IMR-90 (cell line): ENCODE measurements at regions not wholly inside any gene's neighbourhood (a gene's known extent, or its start where the extent isn't known, plus 50 kb on each side); places are given as distances from the start of the nearest gene placed in this dataset.

Experiments
- ATAC-seq: fragments of 200-7000 bp; cut with Tn5 transposase; 2 replicates; pipeline ENCODE4 v1.9.1; 2020; ENCODE audit warnings: low read depth, mild to moderate bottlenecking, moderate library complexity
- BruUV-seq: library from RNA; stranded (reverse); fragments of 400-500 nt; replicated peaks from 2 replicates; lab custom pipeline; 2021; lab: Mats Ljungman, UMichigan
- CTCF ChIA-PET: fragments of 300-600 bp; formaldehyde crosslinking; extraction: SDS; loops from one replicate; lab custom pipeline; 2021; ENCODE audit warnings: antibody characterized with exemption; lab: Yijun Ruan, JAX
- POLR2A ChIA-PET: fragments of 300-600 bp; sonication (Branson Sonifier 250); formaldehyde crosslinking; loops from one replicate; lab custom pipeline; 2022; ENCODE audit warnings: antibody characterized with exemption; ENCODE audit not compliant: unreplicated experiment; lab: Charles Lee
- DNase-seq: peaks from one replicate; pipeline ENCODE4 v3.0.0; 2013
- H2AFZ ChIP-seq: replicated peaks from 2 replicates; pipeline ENCODE3; 2013; ENCODE audit warnings: low read length, mild to moderate bottlenecking; ENCODE audit not compliant: poor library complexity
- H2AK5ac ChIP-seq: 2 replicates; pipeline ENCODE4 v1.6.1; 2013; ENCODE audit warnings: low read depth, low read length, inconsistent platforms
- H2AK9ac ChIP-seq: replicated peaks from 2 replicates; pipeline ENCODE3; 2013; ENCODE audit warnings: mild to moderate bottlenecking, low read depth, low read length, moderate library complexity; ENCODE audit not compliant: poor library complexity
- H2BK120ac ChIP-seq: 2 replicates; pipeline ENCODE4 v1.6.1; 2013; ENCODE audit warnings: low read depth, low read length, inconsistent platforms
- H2BK15ac ChIP-seq: 3 replicates; pipeline ENCODE4 v1.6.1; 2013; ENCODE audit warnings: low read depth, low read length, inconsistent platforms
- H2BK20ac ChIP-seq: 2 replicates; pipeline ENCODE4 v1.6.1; 2013; ENCODE audit warnings: low read depth, mild to moderate bottlenecking, inconsistent platforms, low read length, moderate library complexity
- H2BK5ac ChIP-seq: 2 replicates; pipeline ENCODE4 v1.6.1; 2013; ENCODE audit warnings: mild to moderate bottlenecking, low read depth, low read length, inconsistent platforms; ENCODE audit not compliant: poor library complexity, severe bottlenecking
- H3K14ac ChIP-seq: replicated peaks from 2 replicates; pipeline ENCODE4 v1.6.1; 2013; ENCODE audit warnings: low read depth, low read length, inconsistent platforms
- H3K18ac ChIP-seq: 2 replicates; pipeline ENCODE4 v1.6.1; 2013; ENCODE audit warnings: low read depth, low read length, control low read depth
- H3K23ac ChIP-seq: 2 replicates; pipeline ENCODE4 v1.6.1; 2013; ENCODE audit warnings: low read depth, low read length, inconsistent platforms
- H3K27ac ChIP-seq: 2 replicates; pipeline ENCODE4 v1.5.1; 2013; ENCODE audit warnings: mild to moderate bottlenecking, control low read depth, low read length; ENCODE audit not compliant: insufficient read depth
- H3K27me3 ChIP-seq: 2 replicates; pipeline ENCODE4 v1.6.1; 2013; ENCODE audit warnings: low read length; ENCODE audit not compliant: control insufficient read depth, insufficient read depth
- H3K36me3 ChIP-seq: 2 replicates; pipeline ENCODE4 v1.6.1; 2013; ENCODE audit warnings: low read length, mixed read lengths; ENCODE audit not compliant: control insufficient read depth, insufficient read depth
- H3K4ac ChIP-seq: 2 replicates; pipeline ENCODE4 v1.6.1; 2013; ENCODE audit warnings: low read depth, low read length, inconsistent platforms
- H3K4me1 ChIP-seq: 2 replicates; pipeline ENCODE4 v1.6.1; 2013; ENCODE audit warnings: low read length, mixed read lengths; ENCODE audit not compliant: control insufficient read depth, insufficient read depth
- H3K4me2 ChIP-seq: 2 replicates; pipeline ENCODE4 v1.6.1; 2013; ENCODE audit warnings: low read depth, mild to moderate bottlenecking, control low read depth, low read length, moderate library complexity
- H3K4me3 ChIP-seq: 2 replicates; pipeline ENCODE4 v1.5.1; 2013; ENCODE audit warnings: low read depth, mild to moderate bottlenecking, control low read depth, low read length, moderate library complexity; ENCODE audit not compliant: insufficient read depth
- H3K56ac ChIP-seq: 2 replicates; pipeline ENCODE4 v1.6.1; 2013; ENCODE audit warnings: low read length, inconsistent platforms; ENCODE audit not compliant: insufficient read depth; ENCODE audit errors: extremely low read depth
- H3K79me1 ChIP-seq, 2 experiments: 2 replicates each; pipeline ENCODE4 v1.6.1; 2013; ENCODE audit warnings: low read length in 2 of 2, inconsistent platforms in 1 of 2, low read depth in 1 of 2
- H3K9ac ChIP-seq: 2 replicates; pipeline ENCODE4 v1.6.1; 2013; ENCODE audit warnings: low read depth, low read length, control low read depth
- H3K9me1 ChIP-seq: 2 replicates; pipeline ENCODE4 v1.6.1; 2013; ENCODE audit warnings: low read length, inconsistent platforms; ENCODE audit not compliant: insufficient read depth
- H3K9me3 ChIP-seq: 2 replicates; pipeline ENCODE4 v1.6.1; 2013; ENCODE audit warnings: low read length; ENCODE audit not compliant: control insufficient read depth, insufficient read depth
- H4K20me1 ChIP-seq: 2 replicates; pipeline ENCODE4 v1.6.1; 2013; ENCODE audit warnings: low read length, inconsistent platforms; ENCODE audit not compliant: insufficient read depth
- H4K5ac ChIP-seq: 2 replicates; pipeline ENCODE4 v1.6.1; 2013; ENCODE audit warnings: mild to moderate bottlenecking, low read depth, low read length, control low read depth
- H4K8ac ChIP-seq, 2 experiments: 2 replicates each; pipeline ENCODE4 v1.6.1; 2013; ENCODE audit warnings: low read depth in 2 of 2, low read length in 2 of 2, control low read depth in 1 of 2, inconsistent platforms in 1 of 2
- H4K91ac ChIP-seq: 2 replicates; pipeline ENCODE4 v1.6.1; 2013; ENCODE audit warnings: low read depth, low read length, inconsistent platforms; ENCODE audit not compliant: insufficient read depth
- BHLHE40 ChIP-seq: fragments of 150-350 bp; IDR thresholded peaks from 2 replicates; pipeline ENCODE4 v1.6.1; 2016; ENCODE audit warnings: mild to moderate bottlenecking, low read depth, low read length
- CEBPB ChIP-seq: IDR thresholded peaks from 2 replicates; pipeline ENCODE4 v1.6.1; 2012; ENCODE audit warnings: low read depth, low read length, improper control_type of control experiment
- CHD1 ChIP-seq: IDR thresholded peaks from 2 replicates; pipeline ENCODE4 v1.6.1; 2012; ENCODE audit warnings: low read depth, low read length, improper control_type of control experiment
- FOS ChIP-seq: fragments of 150-350 bp; IDR thresholded peaks from 2 replicates; pipeline ENCODE4 v1.6.1; 2016; ENCODE audit warnings: low read depth, low read length
- MAFK ChIP-seq: IDR thresholded peaks from 2 replicates; pipeline ENCODE4 v1.6.1; 2012; ENCODE audit warnings: low read depth, low read length, improper control_type of control experiment
- MAZ ChIP-seq: IDR thresholded peaks from 2 replicates; pipeline ENCODE4 v1.6.1; 2012; ENCODE audit warnings: low read depth, mild to moderate bottlenecking, low read length, improper control_type of control experiment, moderate library complexity, borderline replicate concordance
- MXI1 ChIP-seq: IDR thresholded peaks from 2 replicates; pipeline ENCODE4 v1.6.1; 2012; ENCODE audit warnings: low read depth, mild to moderate bottlenecking, low read length, moderate library complexity, borderline replicate concordance
- NFE2L2 ChIP-seq: fragments of 150-350 bp; IDR thresholded peaks from 2 replicates; pipeline ENCODE4 v1.6.1; 2016; ENCODE audit warnings: low read depth, mild to moderate bottlenecking, low read length
- POLR2A ChIP-seq: IDR thresholded peaks from 2 replicates; pipeline ENCODE4 v1.6.1; 2012; ENCODE audit warnings: mild to moderate bottlenecking, low read depth, low read length
- RAD21 ChIP-seq: IDR thresholded peaks from 2 replicates; pipeline ENCODE4 v1.6.1; 2012; ENCODE audit warnings: low read length, improper control_type of control experiment
- RCOR1 ChIP-seq: IDR thresholded peaks from 2 replicates; pipeline ENCODE4 v1.6.1; 2012; ENCODE audit warnings: mild to moderate bottlenecking, low read length, improper control_type of control experiment; ENCODE audit not compliant: insufficient replicate concordance
- RFX5 ChIP-seq: IDR thresholded peaks from 2 replicates; pipeline ENCODE4 v1.8.0; 2012; ENCODE audit warnings: low read depth, mild to moderate bottlenecking, low read length, moderate library complexity
- SMC3 ChIP-seq: fragments of 150-350 bp; IDR thresholded peaks from 2 replicates; pipeline ENCODE4 v1.6.1; 2016; ENCODE audit warnings: low read depth, mild to moderate bottlenecking, antibody characterized with exemption, low read length, moderate library complexity
- WGBS, 2 experiments: methylation state at CpG; one replicate each; pipeline versions ENCODE4 v1.1.5 to v1.1.7; 2013; ENCODE audit warnings: missing lambda C conversion rate in 2 of 2; ENCODE audit not compliant: insufficient read length in 1 of 2; ENCODE audit errors: extremely low coverage in 2 of 2; 5-methylcytosine and 5-hydroxymethylcytosine counted together
- dilution Hi-C: fragments of 300-500 bp; cut with HindIII; formaldehyde crosslinking; loops from one replicate; pipeline ENCODE4 v1.14.3; 2018; ENCODE audit warnings: low sequenced_read_pairs; ENCODE audit not compliant: unreplicated experiment
- in situ Hi-C: fragments of 300-500 bp; cut with MboI; formaldehyde crosslinking; loops from 3 replicates; pipeline ENCODE4 v1.14.3; 2019; ENCODE audit warnings: low sequenced_read_pairs, inconsistent platforms, mixed read lengths
- intact Hi-C: fragments of 100-400 bp; cut with micrococcal nuclease; formaldehyde crosslinking; loops from 2 replicates; pipeline ENCODE4 v1.10.0; 2022
- TF ChIP-seq, protein P1 (sequence below): fragments of 150-350 bp; IDR thresholded peaks from 2 replicates; pipeline ENCODE4 v1.6.1; 2016; ENCODE audit warnings: low read depth, mild to moderate bottlenecking, low read length, moderate library complexity, borderline replicate concordance
- TF ChIP-seq, protein P2 (sequence below): fragments of 150-350 bp; IDR thresholded peaks from 2 replicates; pipeline ENCODE4 v1.6.1; 2017; ENCODE audit warnings: mild to moderate bottlenecking, antibody characterized with exemption, low read length, low read depth
- TF ChIP-seq, protein P3 (sequence below): conservative IDR thresholded peaks from 2 replicates; pipeline ENCODE4 v1.5.1; 2012; ENCODE audit warnings: mild to moderate bottlenecking, low read depth, low read length, improper control_type of control experiment

DNA sequence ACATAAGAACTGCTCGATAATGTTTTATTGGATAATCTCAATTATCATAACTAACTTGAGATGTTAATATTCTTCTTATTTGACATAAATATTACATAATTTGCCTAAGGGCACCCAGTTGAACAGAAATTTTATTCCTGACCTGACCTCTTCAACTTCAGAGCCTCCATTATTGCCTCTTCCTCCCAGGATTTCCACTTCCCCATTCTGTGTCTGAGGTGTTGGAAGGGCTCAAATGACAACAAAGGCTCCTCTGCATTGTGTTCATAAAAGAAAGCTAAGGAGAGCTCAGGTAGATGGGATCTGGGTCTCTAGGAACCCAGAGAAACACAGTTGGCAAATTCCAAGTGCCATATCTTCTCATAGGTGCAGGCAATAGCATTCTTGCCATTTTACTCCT is 61.2 kb upstream of the ARHGAP20 start:
- in situ Hi-C loops: no loop called here
- no peak for ATAC-seq
- DNase-seq: no peak
- H3K27me3 ChIP-seq: no peaks in the 10 kb centered on the region
- intact Hi-C loops: no loop called here
- H4K8ac ChIP-seq: no peak overlapping the region
- H3K9me3 ChIP-seq: no peaks in the 10 kb centered on the region
- no peaks in the 10 kb centered on the region for H3K9me1 ChIP-seq
- H2AFZ ChIP-seq: no peak overlapping the region
- no peaks in the 10 kb centered on the region for H3K79me1 ChIP-seq
- H2BK5ac ChIP-seq: no peak overlapping the region
- no peak overlapping the region for H2AK9ac ChIP-seq
- POLR2A ChIA-PET: no interaction called here
- H2BK120ac ChIP-seq: no peak overlapping the region
- BruUV-seq: no TSS peak
- TF ChIP-seq RAD21 (no peak), FOS (no peak), CHD1 (no peak), MAZ (no peak), MXI1 (no peak), RCOR1 (no peak), MAFK (no peak), RFX5 (no peak), NFE2L2 (no peak), SMC3 (no peak), POLR2A (no peak), BHLHE40 (no peak), CEBPB (no peak)
- TF ChIP-seq, protein P1, sequence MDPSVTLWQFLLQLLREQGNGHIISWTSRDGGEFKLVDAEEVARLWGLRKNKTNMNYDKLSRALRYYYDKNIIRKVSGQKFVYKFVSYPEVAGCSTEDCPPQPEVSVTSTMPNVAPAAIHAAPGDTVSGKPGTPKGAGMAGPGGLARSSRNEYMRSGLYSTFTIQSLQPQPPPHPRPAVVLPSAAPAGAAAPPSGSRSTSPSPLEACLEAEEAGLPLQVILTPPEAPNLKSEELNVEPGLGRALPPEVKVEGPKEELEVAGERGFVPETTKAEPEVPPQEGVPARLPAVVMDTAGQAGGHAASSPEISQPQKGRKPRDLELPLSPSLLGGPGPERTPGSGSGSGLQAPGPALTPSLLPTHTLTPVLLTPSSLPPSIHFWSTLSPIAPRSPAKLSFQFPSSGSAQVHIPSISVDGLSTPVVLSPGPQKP: no peak
- TF ChIP-seq, protein P2, sequence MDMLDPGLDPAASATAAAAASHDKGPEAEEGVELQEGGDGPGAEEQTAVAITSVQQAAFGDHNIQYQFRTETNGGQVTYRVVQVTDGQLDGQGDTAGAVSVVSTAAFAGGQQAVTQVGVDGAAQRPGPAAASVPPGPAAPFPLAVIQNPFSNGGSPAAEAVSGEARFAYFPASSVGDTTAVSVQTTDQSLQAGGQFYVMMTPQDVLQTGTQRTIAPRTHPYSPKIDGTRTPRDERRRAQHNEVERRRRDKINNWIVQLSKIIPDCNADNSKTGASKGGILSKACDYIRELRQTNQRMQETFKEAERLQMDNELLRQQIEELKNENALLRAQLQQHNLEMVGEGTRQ: no peak
- TF ChIP-seq, protein P3, sequence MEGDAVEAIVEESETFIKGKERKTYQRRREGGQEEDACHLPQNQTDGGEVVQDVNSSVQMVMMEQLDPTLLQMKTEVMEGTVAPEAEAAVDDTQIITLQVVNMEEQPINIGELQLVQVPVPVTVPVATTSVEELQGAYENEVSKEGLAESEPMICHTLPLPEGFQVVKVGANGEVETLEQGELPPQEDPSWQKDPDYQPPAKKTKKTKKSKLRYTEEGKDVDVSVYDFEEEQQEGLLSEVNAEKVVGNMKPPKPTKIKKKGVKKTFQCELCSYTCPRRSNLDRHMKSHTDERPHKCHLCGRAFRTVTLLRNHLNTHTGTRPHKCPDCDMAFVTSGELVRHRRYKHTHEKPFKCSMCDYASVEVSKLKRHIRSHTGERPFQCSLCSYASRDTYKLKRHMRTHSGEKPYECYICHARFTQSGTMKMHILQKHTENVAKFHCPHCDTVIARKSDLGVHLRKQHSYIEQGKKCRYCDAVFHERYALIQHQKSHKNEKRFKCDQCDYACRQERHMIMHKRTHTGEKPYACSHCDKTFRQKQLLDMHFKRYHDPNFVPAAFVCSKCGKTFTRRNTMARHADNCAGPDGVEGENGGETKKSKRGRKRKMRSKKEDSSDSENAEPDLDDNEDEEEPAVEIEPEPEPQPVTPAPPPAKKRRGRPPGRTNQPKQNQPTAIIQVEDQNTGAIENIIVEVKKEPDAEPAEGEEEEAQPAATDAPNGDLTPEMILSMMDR: no peak
- H3K4me2 ChIP-seq: no peak overlapping the region
- no peak overlapping the region for H3K56ac ChIP-seq
- no peaks in the 10 kb centered on the region for H4K20me1 ChIP-seq
- peaks cover 4% of the 10 kb centered on the region for H3K4me1 ChIP-seq
- H3K4me3 ChIP-seq: no peak overlapping the region
- H2AK5ac ChIP-seq: no peak overlapping the region
- H3K18ac ChIP-seq: peak overlapping the region; percentile 18; the same call in 1 of the 2 replicates
- H3K23ac ChIP-seq: no peak overlapping the region
- H3K36me3 ChIP-seq: no peaks in the 10 kb centered on the region
- no peak overlapping the region for H3K14ac ChIP-seq
- no peak overlapping the region for H3K4ac ChIP-seq
- H2BK15ac ChIP-seq: no peak overlapping the region
- no peak overlapping the region for H3K9ac ChIP-seq
- WGBS, 2 experiments: no CpG with 5 or more reads among the region's 1 CpG
- CTCF ChIA-PET: interaction anchor here (0.6 to 2.3 kb wide), 2 partner anchors 10 to 240 kb away, joined by 3 to 7 read pairs; no protein-coding TSS in a partner anchor
- dilution Hi-C loops: no loop called here
- H4K5ac ChIP-seq: no peak overlapping the region
- no peak overlapping the region for H3K27ac ChIP-seq
- H2BK20ac ChIP-seq: 0 out of 2 replicates have a peak overlapping the region, but pooled peaks have one; percentile 10
- no peak overlapping the region for H4K91ac ChIP-seq
